ENCODE measurements at regions not wholly inside any gene's neighbourhood (a gene's known extent, or its start where the extent isn't known, plus 50 kb on each side); places are given as distances from the start of the nearest gene placed in this dataset.

- TF ChIP-seq CTCF (IDR thresholded peaks at IDR 0.05 in 8 of 11, conservative IDR thresholded peaks at IDR 0.05 in 3 of 11) (no peak), POLR2A (IDR thresholded peaks at IDR 0.05) (no peak), POLR2AphosphoS5 (IDR thresholded peaks at IDR 0.05) (no peak)
Measured at GRCh38 chr5:174355995-174356394, 310.5 kb downstream of the NSG2 start.
